Esophagus squamous epithelium (tissue), 4 donors: ENCODE measurements at regions not wholly inside any gene's neighbourhood (a gene's known extent, or its start where the extent isn't known, plus 50 kb on each side); places are given as distances from the start of the nearest gene placed in this dataset.

Source experiments
- CTCF ChIP-seq, 6 experiments: fragments of 450-650 bp in 4 of 6; fragments of 200-600 bp in 2 of 6; sonication (generic) in 2 of 6; IDR thresholded peaks; one replicate each; pipeline ENCODE4 v1.5.1; 2016 to 2019; ENCODE audit warnings: antibody characterized with exemption in 6 of 6, mild to moderate bottlenecking in 4 of 6, moderate library complexity in 4 of 6
- POLR2A ChIP-seq, 4 donors: fragments of 450-650 bp; IDR thresholded peaks; one replicate each; pipeline ENCODE4 v1.6.1; 2017; ENCODE audit warnings: antibody characterized with exemption in 4 of 4, mild to moderate bottlenecking in 4 of 4, moderate library complexity in 3 of 4

GRCh38 chr9:75826314-75826713 lies 64.2 kb upstream of the PCSK5 start:
- TF ChIP-seq CTCF (IDR thresholded peaks at IDR 0.05) (no peak), POLR2A (IDR thresholded peaks at IDR 0.05) (no peak)
